ENCODE measurements at regions not wholly inside any gene's neighbourhood (a gene's known extent, or its start where the extent isn't known, plus 50 kb on each side); places are given as distances from the start of the nearest gene placed in this dataset.

GRCh38 chr19:28500982-28501630, 711.8 kb downstream of the UQCRFS1 start:
- TF ChIP-seq, protein P1, sequence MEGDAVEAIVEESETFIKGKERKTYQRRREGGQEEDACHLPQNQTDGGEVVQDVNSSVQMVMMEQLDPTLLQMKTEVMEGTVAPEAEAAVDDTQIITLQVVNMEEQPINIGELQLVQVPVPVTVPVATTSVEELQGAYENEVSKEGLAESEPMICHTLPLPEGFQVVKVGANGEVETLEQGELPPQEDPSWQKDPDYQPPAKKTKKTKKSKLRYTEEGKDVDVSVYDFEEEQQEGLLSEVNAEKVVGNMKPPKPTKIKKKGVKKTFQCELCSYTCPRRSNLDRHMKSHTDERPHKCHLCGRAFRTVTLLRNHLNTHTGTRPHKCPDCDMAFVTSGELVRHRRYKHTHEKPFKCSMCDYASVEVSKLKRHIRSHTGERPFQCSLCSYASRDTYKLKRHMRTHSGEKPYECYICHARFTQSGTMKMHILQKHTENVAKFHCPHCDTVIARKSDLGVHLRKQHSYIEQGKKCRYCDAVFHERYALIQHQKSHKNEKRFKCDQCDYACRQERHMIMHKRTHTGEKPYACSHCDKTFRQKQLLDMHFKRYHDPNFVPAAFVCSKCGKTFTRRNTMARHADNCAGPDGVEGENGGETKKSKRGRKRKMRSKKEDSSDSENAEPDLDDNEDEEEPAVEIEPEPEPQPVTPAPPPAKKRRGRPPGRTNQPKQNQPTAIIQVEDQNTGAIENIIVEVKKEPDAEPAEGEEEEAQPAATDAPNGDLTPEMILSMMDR (IDR thresholded peaks at IDR 0.05): no peak
- TF ChIP-seq POLR2AphosphoS5 (IDR thresholded peaks at IDR 0.05; ENCODE audit: insufficient read depth in 1 of 2, low read depth in 1 of 2) (no peak), POLR2A (IDR thresholded peaks at IDR 0.05) (no peak)

Data from vagina (tissue), 2 donors.